ENCODE measurements at regions not wholly inside any gene's neighbourhood (a gene's known extent, or its start where the extent isn't known, plus 50 kb on each side); places are given as distances from the start of the nearest gene placed in this dataset.

GRCh38 chr6:73923905-73924485 lies 228.0 kb downstream of the CD109 start:
- DNase-seq (ENCODE audit: insufficient read length, low spot score, missing footprints), result peak; percentile 85
- no peaks in the 10 kb centered on the region for H3K4me1 ChIP-seq (ENCODE audit: insufficient read depth, low read length)

DNA sequence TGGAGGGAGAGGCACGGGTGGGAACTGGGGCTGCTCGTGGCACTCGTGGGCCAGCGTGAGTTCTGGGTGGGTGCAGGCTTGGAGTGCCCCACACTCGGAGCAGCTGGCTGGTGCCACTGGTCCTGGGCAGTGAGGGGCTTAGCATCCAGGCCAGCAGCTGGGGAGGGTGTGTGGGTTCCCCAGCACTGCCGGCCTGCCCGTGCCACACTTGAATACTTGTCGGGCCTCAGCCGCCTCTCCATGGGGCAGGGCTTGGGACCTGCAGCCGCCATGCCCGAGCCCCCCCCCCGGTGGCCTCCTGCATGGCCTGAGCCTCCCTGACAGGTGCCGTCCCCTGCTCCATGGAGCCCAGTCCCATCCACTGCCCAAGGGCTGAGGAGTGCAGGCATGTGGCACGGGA lies 207.2 kb downstream of the CD109 start:
- no peaks in the 10 kb centered on the region for H3K4me1 ChIP-seq (ENCODE audit: insufficient read depth, low read length)

More at GRCh38 chr6:73923905-73924485, 228.0 kb downstream of the CD109 start:
- TF ChIP-seq, protein P1, sequence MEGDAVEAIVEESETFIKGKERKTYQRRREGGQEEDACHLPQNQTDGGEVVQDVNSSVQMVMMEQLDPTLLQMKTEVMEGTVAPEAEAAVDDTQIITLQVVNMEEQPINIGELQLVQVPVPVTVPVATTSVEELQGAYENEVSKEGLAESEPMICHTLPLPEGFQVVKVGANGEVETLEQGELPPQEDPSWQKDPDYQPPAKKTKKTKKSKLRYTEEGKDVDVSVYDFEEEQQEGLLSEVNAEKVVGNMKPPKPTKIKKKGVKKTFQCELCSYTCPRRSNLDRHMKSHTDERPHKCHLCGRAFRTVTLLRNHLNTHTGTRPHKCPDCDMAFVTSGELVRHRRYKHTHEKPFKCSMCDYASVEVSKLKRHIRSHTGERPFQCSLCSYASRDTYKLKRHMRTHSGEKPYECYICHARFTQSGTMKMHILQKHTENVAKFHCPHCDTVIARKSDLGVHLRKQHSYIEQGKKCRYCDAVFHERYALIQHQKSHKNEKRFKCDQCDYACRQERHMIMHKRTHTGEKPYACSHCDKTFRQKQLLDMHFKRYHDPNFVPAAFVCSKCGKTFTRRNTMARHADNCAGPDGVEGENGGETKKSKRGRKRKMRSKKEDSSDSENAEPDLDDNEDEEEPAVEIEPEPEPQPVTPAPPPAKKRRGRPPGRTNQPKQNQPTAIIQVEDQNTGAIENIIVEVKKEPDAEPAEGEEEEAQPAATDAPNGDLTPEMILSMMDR (IDR thresholded peaks at IDR 0.05; ENCODE audit: extremely low read depth, low read depth, low read length), result no peak
- Histone ChIP-seq H2AFZ (ENCODE audit: low read length) (no peak overlapping the region), H3K27ac (ENCODE audit: low read depth, low read length) (no peak overlapping the region), H3K9me3 (ENCODE audit: low read depth, low read length) (no peaks in the 10 kb centered on the region), H4K20me1 (ENCODE audit: insufficient read depth, low read length) (no peaks in the 10 kb centered on the region), H3K36me3 (ENCODE audit: insufficient read depth, low read length) (no peaks in the 10 kb centered on the region), H3K27me3 (ENCODE audit: insufficient read depth, low read length) (no peaks in the 10 kb centered on the region), H3K4me3 (ENCODE audit: insufficient read depth, low read length) (no peak overlapping the region), H3K4me2 (ENCODE audit: insufficient read depth, low read length) (no peak overlapping the region), H3K79me2 (ENCODE audit: insufficient read depth, low read length) (no peaks in the 10 kb centered on the region)

GRCh38 chr6:73901986-73902385 lies 206.0 kb downstream of the CD109 start:
- Histone ChIP-seq H4K20me1 (ENCODE audit: insufficient read depth, low read length) (no peaks in the 10 kb centered on the region), H3K4me1 (ENCODE audit: insufficient read depth, low read length) (no peaks in the 10 kb centered on the region), H3K36me3 (ENCODE audit: insufficient read depth, low read length) (no peaks in the 10 kb centered on the region), H3K4me2 (ENCODE audit: insufficient read depth, low read length) (no peak overlapping the region), H3K27me3 (ENCODE audit: insufficient read depth, low read length) (no peaks in the 10 kb centered on the region), H3K4me3 (ENCODE audit: insufficient read depth, low read length) (no peak overlapping the region), H3K9me3 (ENCODE audit: low read depth, low read length) (peaks cover 6% of the 10 kb centered on the region), H3K79me2 (ENCODE audit: insufficient read depth, low read length) (no peaks in the 10 kb centered on the region), H2AFZ (ENCODE audit: low read length) (no peak overlapping the region), H3K27ac (ENCODE audit: low read depth, low read length) (no peak overlapping the region)
- DNase-seq (ENCODE audit: insufficient read length, low spot score, missing footprints), result no peak
- TF ChIP-seq, protein P1 (IDR thresholded peaks at IDR 0.05; ENCODE audit: extremely low read depth, low read depth, low read length), result no peak

More for the DNA sequence above, 207.2 kb downstream of the CD109 start:
- Histone ChIP-seq H3K27ac (ENCODE audit: low read depth, low read length) (no peak overlapping the region), H3K4me2 (ENCODE audit: insufficient read depth, low read length) (no peak overlapping the region), H3K36me3 (ENCODE audit: insufficient read depth, low read length) (no peaks in the 10 kb centered on the region), H2AFZ (ENCODE audit: low read length) (no peak overlapping the region), H3K27me3 (ENCODE audit: insufficient read depth, low read length) (no peaks in the 10 kb centered on the region), H3K79me2 (ENCODE audit: insufficient read depth, low read length) (no peaks in the 10 kb centered on the region), H3K9me3 (ENCODE audit: low read depth, low read length) (peaks cover 6% of the 10 kb centered on the region), H4K20me1 (ENCODE audit: insufficient read depth, low read length) (no peaks in the 10 kb centered on the region), H3K4me3 (ENCODE audit: insufficient read depth, low read length) (no peak overlapping the region)
- TF ChIP-seq, protein P1 (IDR thresholded peaks at IDR 0.05; ENCODE audit: extremely low read depth, low read depth, low read length), result no peak
- no peak for DNase-seq (ENCODE audit: insufficient read length, low spot score, missing footprints)

- TF ChIP-seq, protein P1 (IDR thresholded peaks at IDR 0.05; ENCODE audit: extremely low read depth, low read depth, low read length), result no peak
- Histone ChIP-seq H3K27ac (ENCODE audit: low read depth, low read length) (no peak overlapping the region), H3K27me3 (ENCODE audit: insufficient read depth, low read length) (no peaks in the 10 kb centered on the region), H3K4me2 (ENCODE audit: insufficient read depth, low read length) (no peak overlapping the region), H3K4me3 (ENCODE audit: insufficient read depth, low read length) (no peak overlapping the region), H3K9me3 (ENCODE audit: low read depth, low read length) (peaks cover 6% of the 10 kb centered on the region), H2AFZ (ENCODE audit: low read length) (no peak overlapping the region), H3K36me3 (ENCODE audit: insufficient read depth, low read length) (no peaks in the 10 kb centered on the region), H4K20me1 (ENCODE audit: insufficient read depth, low read length) (no peaks in the 10 kb centered on the region), H3K4me1 (ENCODE audit: insufficient read depth, low read length) (no peaks in the 10 kb centered on the region), H3K79me2 (ENCODE audit: insufficient read depth, low read length) (no peaks in the 10 kb centered on the region)
- DNase-seq (ENCODE audit: insufficient read length, low spot score, missing footprints), result no peak
Measured at GRCh38 chr6:73901311-73901710, 205.3 kb downstream of the CD109 start.

All from osteoblast (primary cell).